Keratinocyte (primary cell): ENCODE measurements at regions not wholly inside any gene's neighbourhood (a gene's known extent, or its start where the extent isn't known, plus 50 kb on each side); places are given as distances from the start of the nearest gene placed in this dataset.
A peak's percentile ranks its signal among the peaks of the same experiment; 100 is the strongest.

ENCODE experiments used
- DNase-seq: peaks from one replicate; pipeline ENCODE4 v3.0.0-alpha.2; 2011; ENCODE audit warnings: low read depth, missing footprints, low spot score
- FAIRE-seq: peaks from 2 replicates; lab custom pipeline; 2011; peaks lifted over from hg19 to GRCh38; lab: Jason Lieb, UNC
- H2AFZ ChIP-seq: 2 replicates; pipeline ENCODE4 v1.6.0; 2012; ENCODE audit warnings: low read length, control low read depth, inconsistent platforms; ENCODE audit not compliant: control insufficient read depth
- H3K27ac ChIP-seq: 2 replicates; pipeline ENCODE4 v1.5.1; 2011; ENCODE audit warnings: low read length; ENCODE audit not compliant: control insufficient read depth, insufficient read depth
- H3K27me3 ChIP-seq: 3 replicates; pipeline ENCODE4 v1.6.0; 2011; ENCODE audit warnings: low read length; ENCODE audit not compliant: control insufficient read depth, insufficient read depth; ENCODE audit errors: extremely low read depth
- H3K36me3 ChIP-seq, 2 experiments: 2 replicates in 1 of 2; 3 replicates in 1 of 2; pipeline ENCODE4 v1.5.1; 2011; ENCODE audit warnings: low read length in 2 of 2, mild to moderate bottlenecking in 1 of 2; ENCODE audit not compliant: control insufficient read depth in 2 of 2, insufficient read depth in 2 of 2; ENCODE audit errors: extremely low read depth in 1 of 2
- H3K4me1 ChIP-seq: 3 replicates; pipeline ENCODE4 v1.5.1; 2011; ENCODE audit warnings: low read length; ENCODE audit not compliant: control insufficient read depth, insufficient read depth; ENCODE audit errors: extremely low read depth
- H3K4me2 ChIP-seq: 3 replicates; pipeline ENCODE4 v1.6.0; 2011; ENCODE audit warnings: low read depth, low read length; ENCODE audit not compliant: control insufficient read depth, insufficient read depth; ENCODE audit errors: extremely low read depth
- H3K4me3 ChIP-seq, 3 experiments: fragments of 200-600 bp in 1 of 3; sonication (generic) in 1 of 3; 2 replicates in 2 of 3; 3 replicates in 1 of 3; pipeline ENCODE4 v1.5.1; 2011 to 2016; ENCODE audit warnings: low read length in 3 of 3, mild to moderate bottlenecking in 3 of 3, control low read depth in 2 of 3, inconsistent platforms in 1 of 3, low read depth in 1 of 3, mixed read lengths in 1 of 3, mixed run types in 1 of 3, moderate library complexity in 1 of 3; ENCODE audit not compliant: control insufficient read depth in 2 of 3, insufficient read depth in 2 of 3; ENCODE audit errors: extremely low read depth in 1 of 3
- H3K79me2 ChIP-seq: 2 replicates; pipeline ENCODE4 v1.6.0; 2012; ENCODE audit warnings: low read length; ENCODE audit not compliant: control insufficient read depth, insufficient read depth
- H3K9ac ChIP-seq: 3 replicates; pipeline ENCODE4 v1.6.0; 2011; ENCODE audit warnings: low read length; ENCODE audit not compliant: control insufficient read depth, insufficient read depth; ENCODE audit errors: extremely low read depth
- H3K9me1 ChIP-seq: 3 replicates; pipeline ENCODE4 v1.6.0; 2011; ENCODE audit warnings: low read length; ENCODE audit not compliant: control insufficient read depth, insufficient read depth; ENCODE audit errors: extremely low read depth
- H3K9me3 ChIP-seq: 2 replicates; pipeline ENCODE4 v1.5.1; 2012; ENCODE audit warnings: low read depth, low read length; ENCODE audit not compliant: control insufficient read depth
- H4K20me1 ChIP-seq: 3 replicates; pipeline ENCODE4 v1.6.0; 2011; ENCODE audit warnings: low read length; ENCODE audit not compliant: control insufficient read depth, insufficient read depth; ENCODE audit errors: extremely low read depth
- EZH2 ChIP-seq: IDR thresholded peaks from one replicate; pipeline ENCODE4 v1.6.1; 2012; ENCODE audit warnings: inconsistent platforms, mild to moderate bottlenecking, low read length, moderate library complexity
- dilution Hi-C: fragments of 300-500 bp; cut with MboI; formaldehyde crosslinking; loops from one replicate; pipeline ENCODE4 v1.7.0; 2020; ENCODE audit warnings: low sequenced_read_pairs; ENCODE audit not compliant: extremely low pct_ligation_motif_present
- TF ChIP-seq, protein P1 (sequence below), 3 experiments: IDR thresholded peaks in 1 of 3; conservative IDR thresholded peaks in 1 of 3; optimal IDR thresholded peaks in 1 of 3; 2 replicates in 2 of 3; 3 replicates in 1 of 3; pipeline versions ENCODE3 to v1.5.1; 2011; ENCODE audit warnings: low read length in 3 of 3, mild to moderate bottlenecking in 3 of 3, moderate library complexity in 2 of 3, control low read depth in 1 of 3, inconsistent platforms in 1 of 3; ENCODE audit not compliant: insufficient read depth in 2 of 3; ENCODE audit errors: extremely low read depth in 1 of 3

GRCh38 chr5:174425964-174426290, 298.5 kb upstream of the MSX2 start:
- Histone ChIP-seq H3K4me1 (peaks cover 13% of the 10 kb centered on the region), H3K36me3 (no peaks in the 10 kb centered on the region), H3K4me3 (no peak overlapping the region), H3K27me3 (no peaks in the 10 kb centered on the region), H2AFZ (peak overlapping the region; percentile 24), H4K20me1 (no peaks in the 10 kb centered on the region), H3K79me2 (no peaks in the 10 kb centered on the region), H3K27ac (no peak overlapping the region), H3K4me2 (no peak overlapping the region), H3K9ac (no peak overlapping the region), H3K9me1 (no peaks in the 10 kb centered on the region), H3K9me3 (no peaks in the 10 kb centered on the region)
- TF ChIP-seq, protein P1, sequence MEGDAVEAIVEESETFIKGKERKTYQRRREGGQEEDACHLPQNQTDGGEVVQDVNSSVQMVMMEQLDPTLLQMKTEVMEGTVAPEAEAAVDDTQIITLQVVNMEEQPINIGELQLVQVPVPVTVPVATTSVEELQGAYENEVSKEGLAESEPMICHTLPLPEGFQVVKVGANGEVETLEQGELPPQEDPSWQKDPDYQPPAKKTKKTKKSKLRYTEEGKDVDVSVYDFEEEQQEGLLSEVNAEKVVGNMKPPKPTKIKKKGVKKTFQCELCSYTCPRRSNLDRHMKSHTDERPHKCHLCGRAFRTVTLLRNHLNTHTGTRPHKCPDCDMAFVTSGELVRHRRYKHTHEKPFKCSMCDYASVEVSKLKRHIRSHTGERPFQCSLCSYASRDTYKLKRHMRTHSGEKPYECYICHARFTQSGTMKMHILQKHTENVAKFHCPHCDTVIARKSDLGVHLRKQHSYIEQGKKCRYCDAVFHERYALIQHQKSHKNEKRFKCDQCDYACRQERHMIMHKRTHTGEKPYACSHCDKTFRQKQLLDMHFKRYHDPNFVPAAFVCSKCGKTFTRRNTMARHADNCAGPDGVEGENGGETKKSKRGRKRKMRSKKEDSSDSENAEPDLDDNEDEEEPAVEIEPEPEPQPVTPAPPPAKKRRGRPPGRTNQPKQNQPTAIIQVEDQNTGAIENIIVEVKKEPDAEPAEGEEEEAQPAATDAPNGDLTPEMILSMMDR (optimal IDR thresholded peaks at IDR 0.05 in 1 of 3, IDR thresholded peaks at IDR 0.05 in 1 of 3, conservative IDR thresholded peaks at IDR 0.05 in 1 of 3; ENCODE audit: extremely low read depth in 1 of 3, insufficient read depth in 2 of 3, low read length in 3 of 3), result no peak
- no peak for TF ChIP-seq EZH2
- DNase-seq (no peak), FAIRE-seq (no peak)
- dilution Hi-C loops, result no loop called here

- Histone ChIP-seq H3K9ac (no peak overlapping the region), H3K9me1 (no peaks in the 10 kb centered on the region), H3K27ac (no peak overlapping the region), H3K4me2 (no peak overlapping the region), H3K4me3 (no peak overlapping the region), H3K36me3 (no peaks in the 10 kb centered on the region), H2AFZ (no peak overlapping the region), H3K27me3 (no peaks in the 10 kb centered on the region), H3K9me3 (no peaks in the 10 kb centered on the region), H4K20me1 (no peaks in the 10 kb centered on the region), H3K79me2 (no peaks in the 10 kb centered on the region), H3K4me1 (peaks cover 13% of the 10 kb centered on the region)
- no peak for FAIRE-seq
- DNase-seq, result no peak
- dilution Hi-C loops, result no loop called here
- no peak for TF ChIP-seq EZH2
- TF ChIP-seq, protein P1 (optimal IDR thresholded peaks at IDR 0.05 in 1 of 3, IDR thresholded peaks at IDR 0.05 in 1 of 3, conservative IDR thresholded peaks at IDR 0.05 in 1 of 3; ENCODE audit: extremely low read depth in 1 of 3, insufficient read depth in 2 of 3, low read length in 3 of 3), result no peak
Measured at GRCh38 chr5:174426388-174426787, 298.0 kb upstream of the MSX2 start.
